Activated T-cell treated with anti-CD3 and anti-CD28 coated beads, Interleukin-2, amount 50 U/mL, for 48 hours (primary cell): ENCODE measurements at regions not wholly inside any gene's neighbourhood (a gene's known extent, or its start where the extent isn't known, plus 50 kb on each side); places are given as distances from the start of the nearest gene placed in this dataset.
"Not testable (repeated sequence)": the region's sequence is repeated elsewhere in the genome, so short reads cannot be mapped to it uniquely, and the experiment has no call there.

Experiments
- DNase-seq, 2 experiments: peaks; one replicate each; pipeline ENCODE4 v3.0.0-alpha.2; 2020

DNA sequence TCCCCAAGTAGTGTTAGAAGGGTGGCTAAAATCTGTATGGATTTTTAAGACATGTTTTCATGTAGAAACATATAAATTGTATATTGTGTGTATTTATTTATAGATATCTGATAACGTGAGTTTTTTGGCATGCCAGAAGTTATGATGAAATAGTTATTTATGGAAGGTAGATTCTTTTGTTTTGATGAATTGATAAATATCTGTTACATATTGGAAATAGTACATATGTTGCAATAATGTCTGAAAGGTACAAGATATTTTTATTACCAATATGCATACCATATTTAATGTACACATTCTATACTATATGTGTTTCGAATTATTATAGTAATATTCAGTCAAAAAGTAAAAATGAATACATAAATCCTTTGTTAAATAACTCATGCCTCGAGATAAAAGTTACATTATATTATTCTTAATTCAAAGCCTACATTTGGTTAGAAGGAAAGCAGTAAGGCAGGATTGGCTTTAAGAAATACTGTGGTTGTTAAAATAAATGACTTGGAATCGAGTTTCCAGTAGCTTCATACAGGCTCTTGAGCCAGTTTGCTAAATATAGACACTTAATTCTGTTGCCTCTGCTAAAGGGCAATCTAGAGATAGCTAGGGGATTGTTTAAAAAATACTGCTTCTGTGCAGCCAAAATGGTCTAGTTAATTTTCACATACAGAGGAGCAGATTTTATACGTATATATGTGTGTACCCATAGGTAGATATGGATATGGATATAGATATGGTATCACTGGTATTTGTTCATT is 1175.1 kb upstream of the B3GALT2 start:
- DNase-seq, result no peak

- DNase-seq, result no peak
Observed at GRCh38 chr1:194358208-194358581, 1171.8 kb upstream of the B3GALT2 start.

DNA sequence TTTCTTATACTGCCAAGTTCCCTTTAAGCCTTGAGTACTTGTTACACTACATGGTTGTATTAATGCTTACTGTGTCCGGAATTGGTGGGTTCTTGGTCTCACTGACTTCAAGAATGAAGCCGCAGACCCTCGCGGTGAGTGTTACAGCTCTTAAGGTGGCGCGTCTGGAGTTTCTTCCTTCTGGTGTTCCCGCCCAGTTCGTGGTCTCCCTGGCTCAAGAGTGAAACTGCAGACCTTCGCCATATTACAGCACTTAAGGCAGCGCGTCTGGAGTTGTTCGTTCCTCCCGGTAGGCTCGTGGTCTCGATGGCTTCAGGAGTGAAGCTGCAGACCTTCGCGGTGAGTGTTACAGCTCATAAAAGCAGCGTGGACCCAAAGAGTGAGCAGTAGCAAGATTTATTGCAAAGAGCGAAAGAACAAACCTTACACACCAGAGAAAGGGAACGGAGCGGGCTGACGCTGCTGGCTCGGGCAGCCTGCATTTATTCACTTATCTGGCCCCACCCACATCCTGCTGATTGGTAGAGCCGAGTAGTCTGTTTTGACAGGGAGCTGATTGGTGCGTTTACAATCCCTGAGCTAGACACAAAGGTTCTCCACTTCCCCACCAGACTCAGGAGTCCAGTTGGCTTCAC is 1171.3 kb upstream of the B3GALT2 start:
- DNase-seq, result not testable (repeated sequence)

GRCh38 chr1:194355488-194356106 is 1169.2 kb upstream of the B3GALT2 start:
- no peak for DNase-seq

GRCh38 chr1:194353121-194353520 is 1166.7 kb upstream of the B3GALT2 start:
- no peak for DNase-seq

- DNase-seq, result no peak
Observed at GRCh38 chr1:194347200-194347599, 1160.8 kb upstream of the B3GALT2 start.

- DNase-seq, result no peak
Observed at GRCh38 chr1:194342484-194343262, 1156.3 kb upstream of the B3GALT2 start.

- DNase-seq, result no peak
Observed at GRCh38 chr1:194341587-194341986, 1155.2 kb upstream of the B3GALT2 start.

DNA sequence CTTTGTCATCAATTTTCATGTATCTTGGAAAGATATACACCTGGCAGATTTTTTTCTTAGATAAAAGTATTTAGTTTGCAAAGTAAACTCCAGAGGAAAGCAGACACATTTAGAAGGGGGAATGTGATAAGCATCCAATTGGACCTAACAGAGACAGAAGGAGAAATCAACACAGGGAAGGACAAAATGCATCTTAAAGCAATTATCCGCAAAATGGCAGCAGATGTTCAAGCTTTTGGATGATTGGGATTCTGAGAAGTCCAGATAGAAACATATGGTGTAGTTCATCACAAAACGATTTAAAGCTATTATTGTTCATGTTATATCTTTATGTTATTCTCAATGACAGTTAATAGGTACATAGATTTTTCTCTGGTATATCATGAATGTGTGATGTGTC is 1153.1 kb upstream of the B3GALT2 start:
- DNase-seq, result no peak

GRCh38 chr1:194338241-194338948 is 1152.0 kb upstream of the B3GALT2 start:
- no peak for DNase-seq

- no peak for DNase-seq
Observed at GRCh38 chr1:194333240-194333639, 1146.8 kb upstream of the B3GALT2 start.

- no peak for DNase-seq
Observed at GRCh38 chr1:194331758-194332157, 1145.3 kb upstream of the B3GALT2 start.

DNA sequence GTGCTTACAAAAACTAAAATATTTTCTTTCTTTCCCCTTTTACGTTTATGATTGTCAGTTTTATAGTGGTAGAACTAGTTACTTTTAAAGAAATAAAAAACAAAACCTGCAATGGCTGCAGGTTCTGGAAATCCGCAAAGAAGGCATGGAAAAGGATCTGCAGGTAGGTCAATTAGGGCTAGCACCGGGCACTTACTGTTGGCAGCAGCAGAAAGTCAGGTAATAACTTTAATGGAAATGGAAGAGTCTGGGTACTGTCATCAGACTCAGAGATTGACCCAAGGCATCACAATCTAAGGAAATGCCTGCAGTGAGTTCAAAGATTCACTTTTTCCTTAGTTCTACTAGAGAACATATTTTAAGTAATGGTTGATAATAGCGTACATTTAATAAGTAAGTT is 1136.3 kb upstream of the B3GALT2 start:
- no peak for DNase-seq

DNA sequence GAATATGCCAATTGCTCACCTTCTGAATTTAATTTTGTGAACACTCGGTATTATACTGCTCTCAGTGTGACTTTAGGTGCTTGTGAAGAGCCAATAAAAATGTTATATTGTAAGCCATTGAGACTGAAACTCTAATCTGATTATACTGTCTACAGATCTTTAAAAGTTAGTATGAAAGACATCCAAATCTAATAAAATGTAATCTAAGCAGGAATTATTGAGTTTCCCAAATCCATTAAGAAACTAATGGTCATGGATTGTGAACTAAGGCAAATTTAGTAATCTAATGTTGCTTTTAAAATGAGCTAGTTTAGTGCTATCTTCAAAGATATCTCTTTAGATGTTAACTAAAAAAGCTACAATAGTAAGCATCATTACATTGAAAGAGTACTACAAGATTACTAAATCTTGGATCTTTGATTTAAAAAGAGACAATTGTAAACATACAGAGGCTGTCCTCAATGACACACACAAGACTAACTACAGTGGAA is 1132.4 kb upstream of the B3GALT2 start:
- DNase-seq, result no peak

DNA sequence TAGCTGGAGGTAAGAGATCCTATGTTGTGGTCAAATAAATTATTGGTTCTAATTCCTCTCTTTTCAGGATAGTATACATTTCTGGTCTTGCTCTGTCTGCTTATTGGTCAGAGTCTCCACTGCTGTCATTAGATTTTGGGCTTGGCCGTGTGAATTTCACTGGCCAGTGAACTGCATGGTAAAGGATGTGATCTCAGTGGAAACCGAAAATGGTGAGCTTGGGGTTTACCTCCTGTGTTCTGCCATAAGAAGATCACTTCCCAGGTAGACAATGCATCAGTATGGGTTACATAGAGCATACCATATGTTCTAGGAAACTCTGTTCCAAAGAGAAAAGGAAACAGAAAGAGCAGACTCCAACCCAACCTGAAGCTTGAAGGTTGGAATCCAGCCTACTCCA is 1123.3 kb upstream of the B3GALT2 start:
- DNase-seq, result no peak

GRCh38 chr1:194309269-194309668 is 1122.9 kb upstream of the B3GALT2 start:
- DNase-seq, result no peak

DNA sequence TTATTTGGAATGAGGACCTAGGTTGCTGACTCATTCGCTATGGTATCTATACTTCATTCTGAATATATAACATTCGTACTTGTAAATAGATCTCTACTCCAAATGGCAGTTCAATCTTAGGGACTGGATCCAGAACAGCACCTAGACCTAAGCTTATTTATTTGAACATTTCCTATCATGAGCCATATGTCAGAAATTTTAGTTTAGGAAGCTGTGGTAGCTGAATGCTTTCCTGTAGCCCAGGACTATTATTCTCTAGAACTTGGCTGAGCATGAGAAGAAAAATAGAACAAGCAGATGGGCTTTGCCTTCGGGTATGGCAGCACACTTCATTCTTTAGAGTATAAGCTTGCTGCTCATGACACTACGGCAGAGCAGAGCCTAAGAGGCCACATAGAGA is 1114.4 kb upstream of the B3GALT2 start:
- DNase-seq, result no peak

GRCh38 chr1:194300340-194300739 is 1113.9 kb upstream of the B3GALT2 start:
- DNase-seq, result no peak

GRCh38 chr1:194298007-194298598 is 1111.7 kb upstream of the B3GALT2 start:
- DNase-seq, result peak; percentile 24 to 33

- DNase-seq, result no peak
Observed at GRCh38 chr1:194297094-194297493, 1110.7 kb upstream of the B3GALT2 start.

DNA sequence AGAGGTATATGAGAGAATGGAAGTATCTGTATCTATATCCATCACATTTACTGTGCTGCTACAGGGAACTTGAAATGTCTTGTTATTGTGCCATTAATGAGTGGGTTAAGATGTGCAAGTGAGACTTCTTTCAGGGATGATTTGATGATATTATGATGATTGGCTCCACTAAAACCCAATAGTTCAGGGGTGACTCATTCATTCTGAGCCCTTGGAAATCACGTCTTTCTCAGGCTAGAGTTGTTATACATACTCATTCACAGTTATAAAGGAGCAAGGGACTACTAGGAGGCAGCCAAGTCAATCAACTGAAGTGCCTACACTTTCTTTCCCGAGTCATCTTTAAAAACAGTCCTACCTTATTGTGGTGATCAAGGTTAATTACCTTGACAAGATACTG is 1109.8 kb upstream of the B3GALT2 start:
- no peak for DNase-seq

GRCh38 chr1:194295685-194296084 is 1109.3 kb upstream of the B3GALT2 start:
- DNase-seq, result no peak
